T-helper 17 cell (primary cell): ENCODE measurements at regions not wholly inside any gene's neighbourhood (a gene's known extent, or its start where the extent isn't known, plus 50 kb on each side); places are given as distances from the start of the nearest gene placed in this dataset.
"Not testable (repeated sequence)": the region's sequence is repeated elsewhere in the genome, so short reads cannot be mapped to it uniquely, and the experiment has no call there.

ENCODE experiments used
- ATAC-seq: fragments of 150-1000 bp; cut with Tn5 transposase; 2 replicates; pipeline ENCODE4 v1.10.0; 2021; ENCODE audit warnings: mild to moderate bottlenecking, moderate library complexity
- DNase-seq, 3 donors: peaks; one replicate each; pipeline versions ENCODE4 v3.0.0 to v3.0.0-alpha.2; 2020 to 2021
- H3K9me3 ChIP-seq: one replicate; pipeline ENCODE4 v1.7.0; 2013; ENCODE audit warnings: low read length, mild to moderate bottlenecking; ENCODE audit not compliant: control insufficient read depth, poor library complexity, severe bottlenecking
- H3K27ac Mint-ChIP-seq: one replicate; pipeline ENCODE4 v1.8.0; 2022; ENCODE audit warnings: mild to moderate bottlenecking, moderate library complexity, mixed read lengths
- H3K27me3 Mint-ChIP-seq: one replicate; pipeline ENCODE4 v1.8.0; 2022; ENCODE audit warnings: mixed read lengths
- H3K36me3 Mint-ChIP-seq: one replicate; pipeline ENCODE4 v1.8.0; 2022; ENCODE audit warnings: low read depth, mixed read lengths
- H3K4me1 Mint-ChIP-seq: one replicate; pipeline ENCODE4 v1.8.0; 2022; ENCODE audit warnings: mild to moderate bottlenecking, mixed read lengths
- H3K4me3 Mint-ChIP-seq: one replicate; pipeline ENCODE4 v1.8.0; 2022; ENCODE audit warnings: mild to moderate bottlenecking, moderate library complexity, mixed read lengths

DNA sequence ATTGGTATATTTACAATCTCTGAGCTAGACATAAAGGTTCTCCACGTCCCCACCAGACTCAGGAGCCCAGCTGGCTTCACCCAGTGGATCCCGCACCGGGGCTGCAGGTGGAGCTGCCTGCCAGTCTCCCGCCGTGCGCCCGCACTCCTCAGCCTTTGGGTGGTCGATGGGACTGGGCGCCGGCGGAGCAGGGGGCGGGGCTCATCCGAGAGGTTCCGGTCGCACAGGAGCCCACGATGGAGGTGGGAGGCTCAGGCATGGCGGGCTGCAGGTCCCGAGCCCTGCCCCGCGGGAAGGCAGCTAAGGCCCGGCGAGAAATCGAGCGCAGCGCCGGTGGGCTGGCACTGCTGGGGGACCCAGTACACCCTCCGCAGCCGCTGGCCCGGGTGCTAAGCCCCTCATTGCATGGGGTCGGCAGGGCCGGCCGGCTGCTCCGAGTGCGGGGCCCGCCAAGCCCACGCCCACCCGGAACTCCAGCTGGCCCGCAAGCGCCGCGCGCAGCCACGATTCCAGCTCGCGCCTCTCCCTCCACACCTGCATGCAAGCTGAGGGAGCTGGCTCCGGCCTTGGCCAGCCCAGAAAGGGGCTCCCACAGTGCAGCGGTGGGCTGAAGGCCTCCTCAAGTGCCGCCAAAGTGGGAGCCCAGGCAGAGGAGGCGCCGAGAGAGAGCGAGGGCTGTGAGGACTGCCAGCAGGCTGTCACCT is 396.8 kb upstream of the LCORL start:
- H3K4me3 Mint-ChIP-seq, DNase-seq, H3K4me1 Mint-ChIP-seq, H3K27ac Mint-ChIP-seq, H3K36me3 Mint-ChIP-seq, ATAC-seq, H3K27me3 Mint-ChIP-seq, H3K9me3 ChIP-seq: not testable (repeated sequence)

DNA sequence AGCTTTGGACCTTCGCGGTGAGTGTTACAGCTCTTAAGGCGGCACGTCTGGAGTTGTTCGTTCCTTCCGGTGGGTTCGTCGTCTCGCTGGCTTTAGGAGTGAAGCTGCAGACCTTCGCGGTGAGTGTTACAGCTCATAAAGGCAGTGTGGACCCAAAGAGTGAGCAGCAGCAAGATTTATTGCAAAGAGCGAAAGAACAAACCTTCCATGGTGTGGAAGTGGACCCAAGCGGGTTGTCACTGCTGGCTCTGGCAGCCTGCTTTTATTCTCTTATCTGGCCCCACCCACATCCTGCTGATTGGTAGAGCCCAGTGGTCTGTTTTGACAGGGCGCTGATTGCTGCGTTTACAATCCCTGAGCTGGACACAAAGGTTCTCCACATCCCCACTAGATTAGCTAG is 396.1 kb upstream of the LCORL start:
- not testable (repeated sequence) for H3K9me3 ChIP-seq, H3K36me3 Mint-ChIP-seq, H3K27me3 Mint-ChIP-seq, H3K27ac Mint-ChIP-seq, DNase-seq, H3K4me1 Mint-ChIP-seq, H3K4me3 Mint-ChIP-seq, ATAC-seq

DNA sequence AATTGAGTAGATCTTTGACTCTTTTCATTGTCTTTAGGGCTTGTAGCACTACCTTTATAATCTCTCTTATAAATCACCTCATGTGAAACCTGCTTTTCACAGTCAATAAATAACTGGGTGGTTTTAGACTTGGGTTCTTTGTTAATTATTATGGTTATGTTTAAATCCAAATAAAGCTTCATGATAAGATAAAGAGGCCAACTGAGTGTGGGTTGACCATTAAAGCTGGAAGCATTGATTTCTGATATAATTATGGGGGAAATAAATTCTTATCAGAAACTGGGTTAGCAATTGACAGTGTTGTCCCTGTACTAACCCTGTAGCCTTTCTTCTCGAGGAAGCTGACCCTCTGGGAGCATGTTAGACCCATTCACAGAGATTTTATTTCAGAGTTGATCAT is 384.7 kb upstream of the LCORL start:
- H3K9me3 ChIP-seq, result no peaks in the 10 kb centered on the region
- ATAC-seq, result no peak
- Mint-ChIP-seq H3K4me1 (peaks cover 5% of the 10 kb centered on the region), H3K4me3 (no peak overlapping the region), H3K36me3 (no peaks in the 10 kb centered on the region), H3K27ac (no peak overlapping the region), H3K27me3 (peaks cover 14% of the 10 kb centered on the region)
- no peak for DNase-seq

DNA sequence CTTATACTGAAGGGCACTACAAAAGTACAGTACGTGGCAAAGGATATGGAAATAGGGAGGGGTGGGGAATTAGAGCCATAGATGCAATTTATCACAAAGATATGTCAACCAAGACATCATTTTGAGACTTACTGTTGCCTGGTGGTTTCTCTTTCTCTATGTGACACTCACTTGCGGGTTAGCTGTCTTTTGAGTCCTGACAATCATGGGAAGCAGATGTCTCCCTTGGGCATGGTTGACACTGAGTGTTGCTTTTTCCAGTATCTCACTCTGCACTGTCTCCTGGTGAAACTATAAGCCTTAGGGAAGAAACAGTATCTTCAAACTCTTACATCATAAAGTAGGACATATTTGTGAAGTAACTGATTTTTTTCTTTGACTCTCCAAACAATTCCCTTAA is 383.5 kb upstream of the LCORL start:
- H3K4me1 Mint-ChIP-seq, result peaks cover 5% of the 10 kb centered on the region
- no peak overlapping the region for H3K27ac Mint-ChIP-seq
- DNase-seq (no peak), ATAC-seq (no peak)
- H3K36me3 Mint-ChIP-seq, result no peaks in the 10 kb centered on the region
- no peaks in the 10 kb centered on the region for H3K9me3 ChIP-seq
- peaks cover 18% of the 10 kb centered on the region for H3K27me3 Mint-ChIP-seq
- no peak overlapping the region for H3K4me3 Mint-ChIP-seq

DNA sequence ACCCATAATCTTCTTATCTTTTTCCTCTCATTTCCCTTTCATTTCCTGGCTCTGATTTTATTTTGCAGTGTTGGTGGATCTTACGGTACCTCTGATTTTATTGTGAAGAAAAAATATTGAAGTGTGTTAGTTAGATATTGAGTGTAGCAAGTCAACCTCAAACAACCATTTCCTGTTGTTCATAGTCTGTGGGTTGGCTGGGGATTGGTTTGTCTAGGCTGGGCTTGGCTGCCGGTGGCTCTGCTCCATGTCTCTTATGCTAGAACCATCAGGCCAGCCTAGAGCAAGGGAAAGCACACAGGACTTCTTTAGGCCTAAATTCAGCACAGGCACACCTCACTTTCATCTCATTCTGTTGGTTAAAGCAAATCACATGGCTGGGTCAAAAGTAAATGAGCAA is 383.1 kb upstream of the LCORL start:
- ATAC-seq, result no peak
- no peak for DNase-seq
- Mint-ChIP-seq H3K4me3 (no peak overlapping the region), H3K4me1 (peaks cover 5% of the 10 kb centered on the region), H3K27me3 (peaks cover 19% of the 10 kb centered on the region), H3K27ac (no peak overlapping the region), H3K36me3 (no peaks in the 10 kb centered on the region)
- H3K9me3 ChIP-seq, result no peaks in the 10 kb centered on the region

DNA sequence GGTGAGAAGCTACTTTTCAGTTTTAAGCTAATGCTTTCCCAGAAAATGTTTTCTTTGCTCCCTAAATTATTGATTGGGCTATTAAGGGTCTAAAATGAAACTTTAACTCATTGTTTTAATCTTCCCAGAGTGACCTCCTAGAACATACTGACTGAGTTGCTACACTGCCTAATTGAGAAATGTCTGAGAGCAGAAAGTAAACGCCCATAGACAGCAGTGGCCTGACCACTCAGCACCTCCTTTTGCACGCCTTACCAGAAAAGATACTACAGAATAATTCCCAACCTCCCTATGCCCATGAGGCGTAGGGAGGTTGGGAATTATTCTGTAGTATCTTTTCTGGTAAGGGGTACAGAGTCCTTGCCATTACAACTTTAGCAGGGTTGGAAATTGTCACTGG is 381.8 kb upstream of the LCORL start:
- no peaks in the 10 kb centered on the region for H3K9me3 ChIP-seq
- H3K4me3 Mint-ChIP-seq, result no peak overlapping the region
- no peak for DNase-seq
- no peak overlapping the region for H3K27ac Mint-ChIP-seq
- H3K27me3 Mint-ChIP-seq, result peaks cover 15% of the 10 kb centered on the region
- ATAC-seq, result no peak
- no peaks in the 10 kb centered on the region for H3K36me3 Mint-ChIP-seq
- peaks cover 5% of the 10 kb centered on the region for H3K4me1 Mint-ChIP-seq

DNA sequence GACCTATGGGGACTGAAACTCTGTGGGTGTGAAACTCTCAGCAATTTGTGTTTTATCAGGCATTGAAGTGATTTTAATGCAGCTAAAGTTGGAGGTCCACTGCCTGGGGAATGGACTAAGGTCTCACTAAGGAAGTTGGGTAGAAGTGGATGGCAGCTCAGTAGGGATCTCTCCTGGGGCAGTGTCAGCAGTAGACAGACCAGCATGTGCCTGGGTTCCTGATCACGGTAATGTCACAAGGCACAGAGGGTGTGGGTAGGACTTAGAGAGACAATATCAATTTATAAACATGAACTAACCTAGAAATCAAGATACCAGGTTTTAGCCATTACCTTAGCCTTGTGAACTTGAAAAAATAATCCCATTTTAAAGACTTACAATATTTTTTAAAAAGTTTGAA is 380.3 kb upstream of the LCORL start:
- DNase-seq, result no peak
- no peak overlapping the region for H3K4me3 Mint-ChIP-seq
- H3K9me3 ChIP-seq, result no peaks in the 10 kb centered on the region
- no peaks in the 10 kb centered on the region for H3K36me3 Mint-ChIP-seq
- peaks cover 5% of the 10 kb centered on the region for H3K4me1 Mint-ChIP-seq
- H3K27me3 Mint-ChIP-seq, result peaks cover 14% of the 10 kb centered on the region
- H3K27ac Mint-ChIP-seq, result no peak overlapping the region
- no peak for ATAC-seq

DNA sequence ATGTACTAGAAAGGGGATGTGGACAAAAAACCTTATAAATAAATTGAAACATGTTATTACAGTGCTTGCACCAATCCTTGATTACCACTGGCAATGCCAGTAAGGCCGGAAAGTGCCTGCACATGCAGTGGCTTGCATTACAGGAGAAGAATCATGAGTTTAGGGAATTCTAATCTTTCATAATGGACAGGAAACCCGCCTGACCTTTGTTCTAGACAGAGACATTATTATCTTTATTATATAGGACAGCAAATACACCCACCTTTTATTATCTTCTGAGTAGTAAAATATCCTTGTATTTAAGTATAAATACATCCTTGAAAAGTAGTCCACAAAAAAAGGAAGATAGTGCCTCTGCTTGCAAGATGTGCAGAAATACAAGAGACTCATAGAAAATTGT is 379.9 kb upstream of the LCORL start:
- no peak overlapping the region for H3K27ac Mint-ChIP-seq
- no peak for DNase-seq
- no peaks in the 10 kb centered on the region for H3K9me3 ChIP-seq
- no peak for ATAC-seq
- H3K4me3 Mint-ChIP-seq, result no peak overlapping the region
- peaks cover 14% of the 10 kb centered on the region for H3K27me3 Mint-ChIP-seq
- peaks cover 5% of the 10 kb centered on the region for H3K4me1 Mint-ChIP-seq
- H3K36me3 Mint-ChIP-seq, result no peaks in the 10 kb centered on the region

DNA sequence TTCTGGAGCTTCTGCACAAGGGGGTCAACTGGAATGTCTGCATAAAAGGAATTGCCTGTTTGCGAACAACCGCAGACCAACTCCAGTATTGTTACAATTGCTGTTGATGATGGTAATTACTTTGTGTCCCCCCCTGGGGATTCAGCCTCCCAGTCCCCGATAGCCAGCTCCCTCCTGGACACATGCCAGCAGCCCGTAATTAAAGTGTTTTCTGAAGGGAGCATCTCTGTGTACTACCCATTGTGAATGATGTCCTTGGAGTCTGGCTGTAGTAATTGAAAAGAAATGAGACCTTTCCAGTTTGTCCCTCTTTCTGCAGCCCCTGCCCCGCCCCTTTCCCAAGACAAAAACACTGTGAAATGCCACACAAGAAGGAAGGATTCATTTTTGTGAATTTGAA is 377.1 kb upstream of the LCORL start:
- peaks cover 7% of the 10 kb centered on the region for H3K27me3 Mint-ChIP-seq
- no peak for ATAC-seq
- H3K27ac Mint-ChIP-seq, result no peak overlapping the region

DNA sequence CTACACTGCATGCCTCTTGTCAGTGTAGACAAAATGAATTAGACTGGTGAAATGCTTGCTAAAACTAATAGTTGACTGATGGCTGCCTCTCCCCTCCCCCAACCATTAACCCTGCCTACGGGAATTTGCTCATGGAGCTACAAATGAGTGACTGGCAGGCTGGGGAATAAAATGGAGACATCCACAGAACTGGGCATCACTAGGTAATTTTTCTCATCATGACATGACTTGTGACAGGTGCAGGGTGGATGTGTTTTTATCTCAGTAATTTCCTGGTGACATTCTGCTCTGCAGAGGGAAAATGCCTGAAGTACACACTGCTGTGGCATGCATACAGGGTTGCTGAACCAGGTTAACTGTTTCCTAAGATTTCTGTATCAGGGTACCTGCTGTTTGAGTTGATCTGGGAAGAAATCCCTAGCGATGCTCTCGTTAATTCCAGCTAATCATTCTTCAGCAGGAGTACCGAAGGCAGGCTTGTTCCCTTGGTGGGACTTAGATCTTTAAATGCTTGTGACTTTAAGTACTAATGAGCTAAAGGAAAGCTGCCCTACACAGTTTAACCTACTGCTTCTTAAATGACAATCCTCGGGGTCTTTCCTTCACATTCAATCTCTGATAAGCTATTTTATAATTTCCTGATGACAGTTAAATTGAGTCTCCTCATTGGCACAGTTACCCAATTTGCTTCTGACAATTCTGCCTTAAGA is 376.3 kb upstream of the LCORL start:
- H3K9me3 ChIP-seq, result no peaks in the 10 kb centered on the region
- Mint-ChIP-seq H3K27me3 (peaks cover 5% of the 10 kb centered on the region), H3K27ac (no peak overlapping the region), H3K4me1 (no peaks in the 10 kb centered on the region), H3K36me3 (no peaks in the 10 kb centered on the region), H3K4me3 (no peak overlapping the region)
- ATAC-seq (no peak), DNase-seq (no peak)

More for the DNA sequence above, 377.1 kb upstream of the LCORL start:
- DNase-seq, result no peak
- no peaks in the 10 kb centered on the region for H3K9me3 ChIP-seq
- no peak overlapping the region for H3K4me3 Mint-ChIP-seq
- no peaks in the 10 kb centered on the region for H3K36me3 Mint-ChIP-seq
- no peaks in the 10 kb centered on the region for H3K4me1 Mint-ChIP-seq

DNA sequence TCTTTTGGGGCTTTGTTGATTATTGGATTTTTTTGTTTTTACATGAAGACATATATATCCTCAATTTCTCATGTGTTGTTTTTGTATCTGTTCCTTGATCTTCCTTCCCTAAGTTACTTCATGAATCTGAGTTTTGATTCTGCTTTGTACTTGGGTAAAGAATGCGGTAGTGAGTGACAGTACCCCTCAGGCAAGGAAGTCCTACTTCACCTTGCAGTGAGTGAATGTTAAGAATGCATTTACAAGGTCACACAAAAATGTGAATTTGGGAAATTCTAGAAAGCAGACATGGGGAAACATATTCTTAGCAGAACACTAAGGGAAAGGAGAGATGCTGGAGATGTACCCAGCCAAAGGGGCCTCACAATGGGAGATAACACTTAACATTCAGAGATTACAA is 373.1 kb upstream of the LCORL start:
- ATAC-seq (no peak), DNase-seq (no peak)
- H3K9me3 ChIP-seq, result no peaks in the 10 kb centered on the region
- Mint-ChIP-seq H3K27me3 (no peaks in the 10 kb centered on the region), H3K27ac (no peak overlapping the region), H3K36me3 (no peaks in the 10 kb centered on the region), H3K4me1 (no peaks in the 10 kb centered on the region), H3K4me3 (no peak overlapping the region)

DNA sequence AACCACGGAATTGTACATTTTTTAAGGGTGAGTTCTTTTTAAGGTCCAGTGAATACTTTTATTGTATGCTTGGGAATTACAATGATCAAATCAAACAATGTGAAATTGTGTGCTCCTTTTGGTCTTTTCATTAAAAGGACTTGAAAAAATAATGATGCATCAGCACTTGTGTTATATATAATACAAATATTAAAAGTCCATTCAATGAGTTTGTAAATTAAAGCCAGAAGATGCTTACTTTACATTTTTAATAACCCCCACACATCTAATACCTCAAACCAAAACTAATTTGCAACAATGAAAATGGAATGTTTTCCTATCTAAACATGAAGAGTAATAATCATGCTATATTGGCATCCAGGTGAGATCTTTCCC is 369.8 kb upstream of the LCORL start:
- DNase-seq, result no peak
- no peak for ATAC-seq
- no peaks in the 10 kb centered on the region for H3K4me1 Mint-ChIP-seq

DNA sequence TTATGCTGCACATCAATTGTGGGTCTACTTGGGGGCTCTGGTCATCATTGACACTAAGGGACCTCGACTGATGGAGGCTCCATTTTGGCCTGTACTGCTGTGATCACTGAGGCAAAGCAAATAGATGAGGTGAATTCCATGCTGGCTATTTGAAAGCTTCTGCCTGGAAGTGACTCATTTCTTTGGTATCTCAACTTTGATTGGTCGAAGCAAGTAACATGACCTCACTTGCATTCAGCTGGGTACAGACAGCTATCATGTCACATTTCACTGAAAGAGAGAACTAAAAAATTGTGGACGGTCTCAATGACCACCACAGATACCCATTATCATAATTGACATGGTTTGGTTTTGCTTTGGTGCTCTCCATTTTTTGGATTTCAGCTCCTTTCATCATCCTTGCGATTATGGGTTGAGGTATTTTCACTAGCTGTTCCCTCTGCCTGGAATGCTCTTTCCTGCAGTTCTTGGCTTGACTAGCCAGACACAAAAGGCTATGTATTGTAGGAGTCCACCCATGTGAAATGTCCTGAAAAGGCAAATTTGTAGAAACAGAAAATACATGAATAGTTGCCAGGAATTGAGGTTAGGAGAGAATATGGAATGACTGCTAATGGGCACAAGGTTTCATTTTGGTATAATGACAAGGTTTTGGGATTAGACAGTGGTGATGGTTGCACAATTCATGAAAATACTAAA is 369.2 kb upstream of the LCORL start:
- H3K27ac Mint-ChIP-seq, result no peak overlapping the region
- ATAC-seq (no peak), DNase-seq (no peak)
- H3K4me1 Mint-ChIP-seq, result no peaks in the 10 kb centered on the region
- no peaks in the 10 kb centered on the region for H3K27me3 Mint-ChIP-seq
- H3K9me3 ChIP-seq, result no peaks in the 10 kb centered on the region
- no peak overlapping the region for H3K4me3 Mint-ChIP-seq
- no peaks in the 10 kb centered on the region for H3K36me3 Mint-ChIP-seq

More for the DNA sequence above, 369.8 kb upstream of the LCORL start:
- H3K27me3 Mint-ChIP-seq, result no peaks in the 10 kb centered on the region
- no peak overlapping the region for H3K4me3 Mint-ChIP-seq
- H3K27ac Mint-ChIP-seq, result no peak overlapping the region
- no peaks in the 10 kb centered on the region for H3K9me3 ChIP-seq
- H3K36me3 Mint-ChIP-seq, result no peaks in the 10 kb centered on the region
